HEK293T (cell line): ENCODE measurements at regions not wholly inside any gene's neighbourhood (a gene's known extent, or its start where the extent isn't known, plus 50 kb on each side); places are given as distances from the start of the nearest gene placed in this dataset.

Source experiments
- ARNT ChIP-seq: fragments of 450-650 bp; IDR thresholded peaks from 2 replicates; pipeline ENCODE4 v1.6.1; 2017; ENCODE audit warnings: mild to moderate bottlenecking
- BHLHE40 ChIP-seq: fragments of 450-650 bp; IDR thresholded peaks from 2 replicates; pipeline ENCODE4 v1.6.1; 2016; ENCODE audit warnings: mild to moderate bottlenecking, moderate library complexity, borderline replicate concordance
- FOXA1 ChIP-seq: fragments of 450-650 bp; IDR thresholded peaks from 2 replicates; pipeline ENCODE4 v1.6.1; 2016; ENCODE audit warnings: mild to moderate bottlenecking
- FOXK2 ChIP-seq: fragments of 450-650 bp; IDR thresholded peaks from 2 replicates; pipeline ENCODE4 v1.6.1; 2016; ENCODE audit warnings: mild to moderate bottlenecking
- HDGF ChIP-seq: fragments of 450-650 bp; IDR thresholded peaks from 2 replicates; pipeline ENCODE4 v1.6.1; 2017; ENCODE audit warnings: antibody characterized with exemption, borderline replicate concordance
- LEF1 ChIP-seq: fragments of 450-650 bp; IDR thresholded peaks from 2 replicates; pipeline ENCODE4 v1.6.1; 2017; ENCODE audit warnings: mild to moderate bottlenecking, borderline replicate concordance
- SP1 ChIP-seq: fragments of 450-650 bp; IDR thresholded peaks from 2 replicates; pipeline ENCODE4 v1.6.1; 2017
- SUZ12 ChIP-seq: fragments of 450-650 bp; IDR thresholded peaks from 2 replicates; pipeline ENCODE4 v1.6.1; 2016; ENCODE audit warnings: mild to moderate bottlenecking
- ZNF384 ChIP-seq: fragments of 450-650 bp; IDR thresholded peaks from 2 replicates; pipeline ENCODE4 v1.6.1; 2016

DNA sequence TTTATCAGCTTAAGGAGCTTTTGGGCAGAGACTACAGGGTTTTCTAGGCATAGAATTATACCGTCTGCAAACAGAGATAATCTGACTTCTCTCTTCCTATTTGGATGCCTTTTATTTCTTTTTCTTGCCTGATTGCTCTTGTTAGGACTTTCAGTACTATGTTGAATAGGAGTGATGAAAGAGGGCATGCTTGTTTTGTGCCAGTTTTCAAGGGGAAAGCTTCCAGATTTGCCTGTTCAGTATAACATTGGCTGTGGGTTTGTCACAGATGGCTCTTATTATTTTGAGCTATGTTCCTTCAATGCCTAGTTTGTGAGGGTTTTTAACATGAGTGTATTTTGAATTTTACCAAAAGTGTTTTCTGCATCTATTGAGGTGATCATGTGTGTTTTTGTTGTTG, 192.8 kb upstream of the PHACTR1 start:
- no peak for TF ChIP-seq LEF1
- no peak for TF ChIP-seq FOXK2
- no peak for TF ChIP-seq HDGF
- TF ChIP-seq ZNF384: no peak
- TF ChIP-seq ARNT: no peak
- no peak for TF ChIP-seq FOXA1
- TF ChIP-seq SP1: no peak
- no peak for TF ChIP-seq BHLHE40
- no peak for TF ChIP-seq SUZ12
